GM10266 (cell line): ENCODE measurements at regions not wholly inside any gene's neighbourhood (a gene's known extent, or its start where the extent isn't known, plus 50 kb on each side); places are given as distances from the start of the nearest gene placed in this dataset.

ENCODE experiments used
- DNase-seq: peaks from one replicate; pipeline ENCODE4 v3.0.0; 2012; ENCODE audit errors: extremely low spot score
- TF ChIP-seq, protein P1 (sequence below): IDR thresholded peaks from 2 replicates; pipeline ENCODE4 v1.5.1; 2012; ENCODE audit warnings: mild to moderate bottlenecking, low read depth; ENCODE audit not compliant: control insufficient read depth, insufficient read depth; ENCODE audit errors: missing control alignments

DNA sequence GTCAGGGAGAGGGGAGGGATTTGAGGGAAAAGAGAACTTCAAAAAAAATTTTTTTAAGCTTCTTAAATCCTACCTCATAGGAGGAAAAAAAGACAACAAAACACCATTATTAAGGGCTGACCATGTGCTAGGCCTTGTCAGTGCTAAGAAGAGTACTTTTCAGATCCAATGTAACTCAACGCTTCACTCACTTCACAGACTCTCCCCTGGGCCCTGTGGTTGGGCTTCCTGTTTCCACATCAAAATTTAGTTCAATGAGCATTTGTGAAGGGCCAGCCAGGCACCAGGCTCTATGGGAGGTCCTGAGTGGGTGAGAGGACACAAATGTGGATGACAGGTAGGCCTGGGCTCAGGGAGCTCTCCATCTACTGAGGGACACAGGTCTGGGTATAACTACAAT lies 249.8 kb downstream of the PTEN start:
- peak; percentile 34 for DNase-seq
- TF ChIP-seq, protein P1, sequence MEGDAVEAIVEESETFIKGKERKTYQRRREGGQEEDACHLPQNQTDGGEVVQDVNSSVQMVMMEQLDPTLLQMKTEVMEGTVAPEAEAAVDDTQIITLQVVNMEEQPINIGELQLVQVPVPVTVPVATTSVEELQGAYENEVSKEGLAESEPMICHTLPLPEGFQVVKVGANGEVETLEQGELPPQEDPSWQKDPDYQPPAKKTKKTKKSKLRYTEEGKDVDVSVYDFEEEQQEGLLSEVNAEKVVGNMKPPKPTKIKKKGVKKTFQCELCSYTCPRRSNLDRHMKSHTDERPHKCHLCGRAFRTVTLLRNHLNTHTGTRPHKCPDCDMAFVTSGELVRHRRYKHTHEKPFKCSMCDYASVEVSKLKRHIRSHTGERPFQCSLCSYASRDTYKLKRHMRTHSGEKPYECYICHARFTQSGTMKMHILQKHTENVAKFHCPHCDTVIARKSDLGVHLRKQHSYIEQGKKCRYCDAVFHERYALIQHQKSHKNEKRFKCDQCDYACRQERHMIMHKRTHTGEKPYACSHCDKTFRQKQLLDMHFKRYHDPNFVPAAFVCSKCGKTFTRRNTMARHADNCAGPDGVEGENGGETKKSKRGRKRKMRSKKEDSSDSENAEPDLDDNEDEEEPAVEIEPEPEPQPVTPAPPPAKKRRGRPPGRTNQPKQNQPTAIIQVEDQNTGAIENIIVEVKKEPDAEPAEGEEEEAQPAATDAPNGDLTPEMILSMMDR: no peak

DNA sequence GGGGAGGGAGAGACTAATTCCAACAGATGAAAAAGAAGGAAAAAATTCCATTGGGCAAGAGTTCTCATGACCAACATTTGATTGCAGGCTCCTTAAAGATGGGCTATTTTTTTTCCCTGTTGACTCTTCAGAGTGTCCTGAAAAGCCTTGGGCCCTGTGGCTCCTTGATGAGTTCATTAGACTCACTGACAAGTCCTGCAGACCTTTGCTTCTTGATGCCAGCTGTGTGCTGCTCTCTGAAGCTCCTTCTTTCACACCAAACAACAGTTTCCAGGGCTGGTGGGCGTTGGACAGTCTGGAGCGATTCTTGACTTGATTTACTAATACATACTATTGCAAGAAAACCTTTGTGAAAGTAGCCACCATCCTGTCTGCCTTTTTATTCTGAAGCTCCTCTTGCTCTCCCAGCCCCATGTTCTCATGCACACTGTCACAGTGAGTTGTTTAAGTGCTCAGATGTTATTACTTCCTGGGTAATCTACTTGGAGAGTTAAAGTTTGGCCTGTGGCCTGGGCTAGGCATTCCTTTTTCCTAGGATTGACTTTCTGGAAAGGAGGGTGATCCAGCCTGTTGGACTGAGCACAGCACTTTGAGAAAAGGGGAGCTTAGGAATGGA lies 250.3 kb downstream of the PTEN start:
- TF ChIP-seq, protein P1: no peak
- DNase-seq: no peak

DNA sequence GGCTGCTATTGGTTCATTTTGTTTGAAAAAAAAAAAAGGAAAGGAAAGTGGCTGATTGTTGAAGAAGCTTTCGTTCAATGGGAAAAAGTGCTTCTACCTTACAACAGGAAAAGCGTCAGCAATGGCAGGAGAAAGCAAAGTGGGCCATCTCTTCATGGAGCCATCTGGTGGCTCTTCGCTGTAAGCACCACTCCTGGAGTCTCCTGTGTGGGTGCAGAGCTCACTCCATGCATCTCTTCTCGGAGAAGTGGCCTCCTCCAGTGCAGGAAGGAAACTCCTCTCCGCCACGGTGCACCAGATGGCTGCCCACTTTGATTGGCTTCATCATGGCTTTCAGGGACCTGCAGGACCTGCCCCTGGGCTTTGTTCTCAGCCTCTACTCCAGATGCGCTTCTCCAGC lies 250.9 kb downstream of the PTEN start:
- TF ChIP-seq, protein P1: peak; percentile 74
- DNase-seq: peak; percentile 48

DNA sequence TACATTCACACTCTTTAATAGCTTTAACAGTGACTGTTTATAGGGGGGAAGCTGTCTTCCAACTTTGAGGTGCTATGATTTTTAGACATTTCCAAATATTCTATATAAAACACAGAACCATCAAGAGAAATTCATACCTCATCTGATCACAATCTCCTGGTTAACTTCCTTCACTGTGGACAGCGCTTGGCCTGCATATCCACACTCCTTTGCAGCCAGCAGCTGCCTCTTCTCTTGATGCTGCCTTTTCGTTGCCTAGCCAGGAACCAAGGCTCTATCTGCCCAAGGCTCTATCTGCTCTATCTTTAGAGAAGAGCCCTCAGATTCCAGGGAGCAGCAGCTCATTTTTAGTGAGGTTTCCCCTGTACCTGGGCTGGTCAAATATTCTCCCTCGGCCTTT lies 252.0 kb downstream of the PTEN start:
- DNase-seq: no peak
- TF ChIP-seq, protein P1: no peak

DNA sequence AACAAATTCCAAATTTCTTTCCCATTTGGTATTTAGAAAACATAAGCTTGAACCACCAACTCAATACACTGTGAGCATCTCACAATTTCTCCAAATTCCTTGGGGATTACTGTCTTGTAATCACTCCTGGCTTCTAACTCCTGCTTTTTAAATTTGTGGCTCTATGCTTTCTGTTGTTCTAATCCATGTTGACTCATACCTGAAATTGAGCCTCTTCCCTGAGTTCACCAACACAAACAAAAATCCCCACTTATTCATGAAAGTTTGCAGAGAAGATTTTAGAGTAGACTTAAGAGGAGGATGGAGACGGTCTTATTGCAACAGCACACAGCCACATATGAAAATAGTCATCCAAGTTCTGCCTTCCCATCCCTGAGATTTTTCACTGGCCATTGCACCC lies 252.5 kb downstream of the PTEN start:
- no peak for DNase-seq
- TF ChIP-seq, protein P1: no peak

DNA sequence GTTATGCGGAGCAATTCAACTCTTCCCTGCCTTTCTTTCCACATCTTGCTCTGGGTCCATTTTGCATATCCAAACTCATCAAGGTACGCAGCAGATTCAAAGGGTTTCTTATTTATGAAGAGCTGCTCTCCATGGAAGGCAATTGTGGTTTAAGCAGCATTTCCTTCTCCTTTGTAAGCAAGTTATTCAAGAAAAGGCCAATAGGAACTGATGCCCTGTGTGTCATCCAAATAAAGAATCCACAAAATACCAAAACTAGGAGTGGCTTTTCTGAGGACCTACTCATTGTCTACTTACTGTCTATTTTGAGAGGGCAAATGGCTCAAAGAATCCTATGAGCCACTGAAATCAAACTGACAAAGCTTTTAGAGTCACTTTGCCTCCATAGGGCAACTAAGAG lies 253.1 kb downstream of the PTEN start:
- DNase-seq: no peak

DNA sequence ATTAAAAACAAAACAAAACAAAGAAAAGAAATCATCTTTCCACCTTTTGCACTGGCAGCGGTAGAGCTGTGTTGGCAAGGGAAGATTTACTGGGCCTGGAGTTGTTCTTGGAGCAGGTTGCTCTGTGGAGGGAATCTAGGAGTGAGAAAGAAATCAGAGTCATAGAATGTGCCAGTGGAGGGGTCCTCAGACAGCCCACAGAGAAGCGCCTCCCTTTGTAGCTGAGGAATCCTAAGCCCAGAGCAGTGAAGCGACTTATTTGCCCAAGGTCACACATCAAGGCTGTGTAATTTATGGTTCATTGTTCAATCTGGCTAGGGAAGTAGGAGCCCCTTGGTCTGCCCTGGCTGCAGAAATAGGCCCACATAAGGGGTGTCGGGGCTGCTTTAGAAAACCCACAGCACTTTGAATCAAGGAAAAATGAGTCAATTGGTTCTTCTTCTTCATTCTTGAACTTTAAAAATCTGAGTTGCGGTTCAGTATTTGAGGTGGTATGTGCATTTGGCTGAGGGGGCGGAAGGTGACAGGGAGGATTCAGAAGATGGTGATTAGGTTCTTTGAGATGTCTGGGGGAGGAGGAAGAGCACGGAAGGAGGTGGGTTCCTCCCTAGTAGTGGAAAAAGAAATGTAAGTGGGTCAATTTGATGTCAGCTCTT lies 253.7 kb downstream of the PTEN start:
- TF ChIP-seq, protein P1: no peak
- DNase-seq: peak; percentile 34

More for the DNA sequence above, 253.1 kb downstream of the PTEN start:
- TF ChIP-seq, protein P1: no peak
